ENCODE measurements at regions not wholly inside any gene's neighbourhood (a gene's known extent, or its start where the extent isn't known, plus 50 kb on each side); places are given as distances from the start of the nearest gene placed in this dataset.

- TF ChIP-seq CTCF (IDR thresholded peaks at IDR 0.05), result no peak
- TF ChIP-seq POLR2A (IDR thresholded peaks at IDR 0.05), result no peak
These were observed 368.7 kb upstream of the ZNF608 start for GRCh38 chr5:125115195-125115525.
